Activated T-cell treated with anti-CD3 and anti-CD28 coated beads, Interleukin-2, amount 50 U/mL, for 24 hours (primary cell): ENCODE measurements at regions not wholly inside any gene's neighbourhood (a gene's known extent, or its start where the extent isn't known, plus 50 kb on each side); places are given as distances from the start of the nearest gene placed in this dataset.
A peak's percentile ranks its signal among the peaks of the same experiment; 100 is the strongest.
"Not testable (repeated sequence)": the region's sequence is repeated elsewhere in the genome, so short reads cannot be mapped to it uniquely, and the experiment has no call there.

Source experiments
- DNase-seq: peaks from one replicate; pipeline ENCODE4 v3.0.0-alpha.2; 2020
- H3K27ac Mint-ChIP-seq: 2 replicates; pipeline ENCODE4 v1.8.0; 2020; ENCODE audit warnings: mild to moderate bottlenecking, mixed read lengths
- H3K27me3 Mint-ChIP-seq: 2 replicates; pipeline ENCODE4 v1.8.0; 2020; ENCODE audit warnings: mixed read lengths
- H3K36me3 Mint-ChIP-seq: 2 replicates; pipeline ENCODE4 v1.8.0; 2020; ENCODE audit warnings: low read depth, mixed read lengths
- H3K4me1 Mint-ChIP-seq: 2 replicates; pipeline ENCODE4 v1.8.0; 2020; ENCODE audit warnings: low read depth, mixed read lengths
- H3K4me3 Mint-ChIP-seq: 2 replicates; pipeline ENCODE4 v1.8.0; 2020; ENCODE audit warnings: mild to moderate bottlenecking, moderate library complexity, mixed read lengths
- H3K9me3 Mint-ChIP-seq: 2 replicates; pipeline ENCODE4 v1.8.0; 2020; ENCODE audit warnings: mixed read lengths

DNA sequence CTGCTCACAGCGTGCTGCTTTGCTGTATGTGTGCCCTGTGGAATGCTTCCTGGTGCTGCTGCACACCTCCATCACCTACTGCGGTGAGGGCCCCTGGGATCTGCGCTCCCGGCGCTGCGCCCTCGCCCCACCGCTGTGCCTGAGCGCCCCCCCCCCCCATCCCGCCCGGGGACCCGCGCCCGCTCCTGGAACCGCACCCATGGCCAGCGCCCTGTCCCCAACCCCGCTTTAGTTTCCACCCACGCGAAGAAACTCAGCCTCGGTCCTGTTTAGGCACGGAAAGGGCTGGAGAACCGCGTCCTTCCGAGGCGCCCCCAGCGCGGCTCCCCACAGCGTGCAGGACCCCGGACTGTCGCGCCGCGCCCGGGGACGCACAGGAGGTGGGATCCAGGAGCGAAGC lies 265.5 kb downstream of the POTEB3 start:
- DNase-seq, H3K27ac Mint-ChIP-seq, H3K27me3 Mint-ChIP-seq, H3K9me3 Mint-ChIP-seq, H3K36me3 Mint-ChIP-seq, H3K4me1 Mint-ChIP-seq, H3K4me3 Mint-ChIP-seq: not testable (repeated sequence)

DNA sequence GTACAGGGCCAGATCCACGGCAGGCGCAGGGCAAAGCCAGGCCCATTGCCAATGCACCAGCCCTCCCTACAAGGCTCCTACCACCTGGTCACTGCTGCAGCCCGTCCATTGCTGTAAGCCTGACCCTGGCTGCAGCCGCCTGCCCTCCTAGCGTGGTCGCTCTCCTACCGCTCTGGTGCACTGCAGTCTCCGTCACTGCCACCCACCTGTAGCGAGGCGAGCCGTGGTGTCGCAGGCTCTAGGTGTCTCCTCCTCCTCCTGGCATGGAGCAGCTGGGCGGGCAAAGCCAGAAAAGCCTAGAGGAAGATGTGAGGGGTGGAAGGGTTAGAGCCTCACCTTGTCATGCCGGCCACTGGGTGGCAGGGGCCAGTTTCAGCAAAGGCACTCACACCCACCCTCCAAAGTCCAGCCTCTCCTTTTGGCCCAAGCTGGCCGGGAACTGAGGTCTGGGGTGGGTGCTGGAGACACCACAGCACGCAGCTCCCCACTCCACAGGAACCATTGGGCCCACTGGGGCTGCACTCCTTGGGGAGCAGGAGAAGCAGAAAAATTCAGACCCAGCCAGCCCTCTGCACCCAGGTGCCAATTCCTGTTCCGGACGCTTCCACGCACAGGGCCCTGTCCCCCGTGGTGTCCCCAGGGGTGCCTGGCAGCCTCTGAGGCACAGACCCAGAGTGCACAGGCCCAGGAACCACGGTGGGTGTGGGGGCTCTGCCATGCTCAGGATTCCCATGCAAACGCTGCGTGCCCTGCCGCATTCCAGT lies 285.3 kb upstream of the POTEB2 start:
- H3K4me3 Mint-ChIP-seq, H3K27ac Mint-ChIP-seq, H3K4me1 Mint-ChIP-seq, H3K9me3 Mint-ChIP-seq, H3K36me3 Mint-ChIP-seq, H3K27me3 Mint-ChIP-seq, DNase-seq: not testable (repeated sequence)

DNA sequence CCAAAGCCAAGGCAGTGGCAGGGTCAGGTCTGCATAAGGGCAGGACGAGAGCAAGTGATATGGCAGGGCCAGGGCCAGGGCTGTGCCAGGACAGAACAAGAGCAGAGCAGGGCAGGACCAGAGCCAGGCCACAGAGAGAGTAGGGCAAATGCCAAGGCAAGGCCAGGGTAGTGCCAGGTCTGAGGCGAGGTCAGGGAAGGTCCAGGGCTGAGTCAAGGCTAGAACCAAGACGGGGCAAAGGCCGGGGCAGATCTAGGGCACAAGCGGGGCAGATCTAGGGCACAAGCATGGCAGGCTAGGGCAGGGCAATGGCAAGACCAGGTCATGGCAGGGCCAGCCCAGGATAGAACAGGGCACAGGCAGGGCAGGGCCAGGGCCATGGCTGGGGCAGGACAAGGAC lies 282.0 kb upstream of the POTEB2 start:
- H3K36me3 Mint-ChIP-seq, H3K27ac Mint-ChIP-seq, H3K27me3 Mint-ChIP-seq, H3K9me3 Mint-ChIP-seq, H3K4me1 Mint-ChIP-seq, H3K4me3 Mint-ChIP-seq, DNase-seq: not testable (repeated sequence)

DNA sequence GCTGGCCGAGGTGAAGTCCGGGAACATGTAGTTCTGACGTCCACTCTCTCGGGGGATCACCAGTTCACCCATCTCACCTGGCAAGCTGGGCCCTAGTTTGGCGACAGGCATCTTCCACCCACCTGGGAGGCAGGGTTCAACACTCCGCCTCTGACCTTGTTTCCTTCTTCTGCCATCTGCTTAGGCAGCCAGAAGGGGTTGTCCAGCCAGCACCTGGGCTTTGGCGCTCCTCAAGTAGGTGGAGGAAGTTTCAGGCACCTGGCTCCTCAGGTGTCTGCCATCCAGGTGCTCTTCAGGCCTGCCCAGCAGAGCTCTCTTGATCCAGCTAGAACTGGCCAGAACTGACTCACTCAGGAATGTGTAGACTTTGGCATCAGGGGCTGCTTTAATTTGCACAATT lies 267.8 kb upstream of the POTEB2 start:
- not testable (repeated sequence) for DNase-seq, H3K4me3 Mint-ChIP-seq, H3K4me1 Mint-ChIP-seq, H3K36me3 Mint-ChIP-seq, H3K27me3 Mint-ChIP-seq, H3K9me3 Mint-ChIP-seq, H3K27ac Mint-ChIP-seq

DNA sequence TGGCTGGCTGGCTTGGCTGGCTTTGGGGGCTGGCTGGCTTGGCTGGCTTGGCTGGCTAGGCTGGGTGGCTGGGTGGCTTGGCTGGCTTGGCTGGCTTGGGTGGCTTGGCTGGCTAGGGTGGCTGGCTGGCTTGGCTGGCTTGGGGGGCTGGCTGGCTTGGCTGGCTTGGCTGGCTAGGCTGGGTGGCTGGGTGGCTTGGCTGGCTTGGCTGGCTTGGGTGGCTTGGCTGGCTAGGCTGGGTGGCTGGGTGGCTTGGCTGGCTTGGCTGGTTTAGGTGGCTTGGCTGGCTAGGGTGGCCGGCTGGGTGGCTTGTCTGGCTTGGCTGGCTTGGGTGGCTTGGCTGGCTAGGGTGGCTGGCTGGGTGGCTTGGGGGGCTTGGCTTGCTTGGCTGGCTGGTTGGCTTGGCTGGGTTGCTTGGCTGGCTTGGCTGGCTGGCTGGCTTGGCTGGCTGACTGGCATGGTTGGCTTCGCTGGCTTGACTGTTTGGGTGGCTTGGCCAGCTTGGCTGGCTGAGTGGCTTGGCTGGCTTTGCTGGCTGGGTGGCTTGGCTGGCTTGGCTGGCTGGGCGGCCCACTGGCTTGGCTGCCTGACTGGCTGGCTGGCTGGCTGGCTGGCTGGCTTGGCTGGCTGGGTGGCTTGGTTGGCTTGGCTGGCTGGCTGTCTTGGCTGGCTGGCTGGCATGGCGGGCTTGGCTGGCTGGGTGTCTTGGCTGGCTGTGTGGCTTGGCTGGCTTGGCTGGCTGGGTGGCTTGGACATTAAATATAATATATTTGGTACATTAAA lies 246.3 kb upstream of the POTEB2 start:
- not testable (repeated sequence) for H3K4me1 Mint-ChIP-seq, H3K27ac Mint-ChIP-seq, H3K36me3 Mint-ChIP-seq, H3K27me3 Mint-ChIP-seq, H3K4me3 Mint-ChIP-seq, H3K9me3 Mint-ChIP-seq, DNase-seq

DNA sequence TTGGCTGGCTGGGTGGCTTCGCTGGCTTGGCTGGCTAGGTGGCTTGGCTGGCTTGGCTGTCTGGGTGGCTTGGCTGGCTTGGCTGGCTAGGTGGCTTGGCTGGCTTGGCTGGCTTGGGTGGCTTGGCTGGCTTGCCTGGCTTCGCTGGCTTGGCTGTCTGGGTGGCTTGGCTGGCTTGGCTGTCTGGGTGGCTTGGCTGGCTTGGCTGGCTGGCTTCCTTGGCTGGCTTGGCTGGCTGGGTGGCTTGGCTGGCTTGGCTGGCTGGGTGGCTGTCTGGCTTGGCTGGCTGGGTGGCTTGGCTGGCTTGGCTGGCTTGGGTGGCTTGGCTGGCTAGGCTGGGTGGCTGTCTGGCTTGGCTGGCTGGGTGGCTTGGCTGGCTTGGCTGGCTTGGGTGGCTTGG lies 245.7 kb upstream of the POTEB2 start:
- H3K4me1 Mint-ChIP-seq, H3K27me3 Mint-ChIP-seq, H3K4me3 Mint-ChIP-seq, H3K27ac Mint-ChIP-seq, H3K36me3 Mint-ChIP-seq, H3K9me3 Mint-ChIP-seq: not testable (repeated sequence)
- peak; percentile 40 for DNase-seq

DNA sequence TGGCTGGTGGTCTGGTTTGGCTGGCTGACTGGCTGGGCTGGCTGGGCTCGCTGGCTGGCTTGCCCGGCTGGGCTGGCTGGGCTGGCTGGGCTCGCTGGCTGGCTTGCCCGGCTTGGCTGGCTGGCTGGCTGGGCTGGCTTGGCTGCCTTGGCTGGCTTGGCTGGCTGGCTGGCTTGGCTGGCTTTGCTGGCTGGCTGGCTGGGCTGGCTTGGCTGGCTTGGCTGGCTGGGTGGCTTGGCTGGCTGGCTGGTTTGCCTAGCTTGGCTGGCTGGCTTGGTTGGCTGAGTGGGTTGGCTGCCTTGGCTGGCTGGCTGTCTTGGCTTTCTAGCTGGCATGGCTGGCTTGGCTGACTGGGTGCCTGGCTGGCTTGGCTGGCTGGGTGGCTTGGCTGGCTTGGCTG lies 245.1 kb upstream of the POTEB2 start:
- H3K4me3 Mint-ChIP-seq, DNase-seq, H3K4me1 Mint-ChIP-seq, H3K27ac Mint-ChIP-seq, H3K27me3 Mint-ChIP-seq, H3K36me3 Mint-ChIP-seq, H3K9me3 Mint-ChIP-seq: not testable (repeated sequence)

DNA sequence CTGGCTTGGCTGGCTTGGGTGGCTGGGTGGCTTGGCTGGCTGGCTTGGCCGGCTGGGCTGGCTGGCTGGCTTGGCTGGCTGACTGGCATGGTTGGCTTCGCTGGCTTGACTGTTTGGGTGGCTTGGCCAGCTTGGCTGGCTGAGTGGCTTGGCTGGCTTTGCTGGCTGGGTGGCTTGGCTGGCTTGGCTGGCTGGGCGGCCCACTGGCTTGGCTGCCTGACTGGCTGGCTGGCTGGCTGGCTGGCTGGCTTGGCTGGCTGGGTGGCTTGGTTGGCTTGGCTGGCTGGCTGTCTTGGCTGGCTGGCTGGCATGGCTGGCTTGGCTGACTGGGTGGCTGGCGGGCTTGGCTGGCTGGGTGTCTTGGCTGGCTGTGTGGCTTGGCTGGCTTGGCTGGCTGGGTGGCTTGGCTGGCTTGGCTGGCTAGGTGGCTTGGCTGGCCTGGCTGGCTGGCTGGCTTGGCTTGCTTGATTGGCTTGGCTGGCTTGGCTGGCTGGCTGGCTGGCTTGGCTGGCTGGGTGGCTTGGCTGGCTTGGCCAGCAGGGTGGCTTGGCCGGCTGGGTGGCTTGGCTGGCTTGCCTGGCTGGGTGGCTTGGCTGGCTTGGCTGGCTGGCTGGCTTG lies 244.2 kb upstream of the POTEB2 start:
- H3K9me3 Mint-ChIP-seq, H3K4me3 Mint-ChIP-seq, H3K27me3 Mint-ChIP-seq, H3K27ac Mint-ChIP-seq, H3K36me3 Mint-ChIP-seq, H3K4me1 Mint-ChIP-seq: not testable (repeated sequence)
- DNase-seq: peak; percentile 48

DNA sequence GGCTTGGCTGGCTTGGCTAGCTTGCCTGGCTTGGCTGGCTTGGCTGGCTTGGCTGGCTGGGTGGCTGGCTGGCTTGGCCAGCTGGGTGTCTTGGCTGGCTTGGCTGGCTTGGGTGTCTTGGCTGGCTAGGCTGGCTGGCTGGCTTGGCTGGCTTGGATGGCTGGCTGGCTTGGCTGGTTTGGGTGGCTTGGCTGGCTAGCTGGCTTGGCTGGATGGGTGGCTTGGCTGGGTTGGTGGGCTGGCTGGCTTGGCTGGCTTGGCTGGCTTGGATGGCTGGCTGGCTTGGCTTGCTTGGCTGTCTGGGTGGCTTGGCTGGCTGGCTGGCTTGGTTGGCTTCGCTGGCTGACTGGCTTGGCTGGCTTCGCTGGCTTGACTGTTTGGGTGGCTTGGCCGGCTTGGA lies 242.3 kb upstream of the POTEB2 start:
- not testable (repeated sequence) for DNase-seq, H3K27ac Mint-ChIP-seq, H3K4me3 Mint-ChIP-seq, H3K36me3 Mint-ChIP-seq, H3K27me3 Mint-ChIP-seq, H3K9me3 Mint-ChIP-seq, H3K4me1 Mint-ChIP-seq

DNA sequence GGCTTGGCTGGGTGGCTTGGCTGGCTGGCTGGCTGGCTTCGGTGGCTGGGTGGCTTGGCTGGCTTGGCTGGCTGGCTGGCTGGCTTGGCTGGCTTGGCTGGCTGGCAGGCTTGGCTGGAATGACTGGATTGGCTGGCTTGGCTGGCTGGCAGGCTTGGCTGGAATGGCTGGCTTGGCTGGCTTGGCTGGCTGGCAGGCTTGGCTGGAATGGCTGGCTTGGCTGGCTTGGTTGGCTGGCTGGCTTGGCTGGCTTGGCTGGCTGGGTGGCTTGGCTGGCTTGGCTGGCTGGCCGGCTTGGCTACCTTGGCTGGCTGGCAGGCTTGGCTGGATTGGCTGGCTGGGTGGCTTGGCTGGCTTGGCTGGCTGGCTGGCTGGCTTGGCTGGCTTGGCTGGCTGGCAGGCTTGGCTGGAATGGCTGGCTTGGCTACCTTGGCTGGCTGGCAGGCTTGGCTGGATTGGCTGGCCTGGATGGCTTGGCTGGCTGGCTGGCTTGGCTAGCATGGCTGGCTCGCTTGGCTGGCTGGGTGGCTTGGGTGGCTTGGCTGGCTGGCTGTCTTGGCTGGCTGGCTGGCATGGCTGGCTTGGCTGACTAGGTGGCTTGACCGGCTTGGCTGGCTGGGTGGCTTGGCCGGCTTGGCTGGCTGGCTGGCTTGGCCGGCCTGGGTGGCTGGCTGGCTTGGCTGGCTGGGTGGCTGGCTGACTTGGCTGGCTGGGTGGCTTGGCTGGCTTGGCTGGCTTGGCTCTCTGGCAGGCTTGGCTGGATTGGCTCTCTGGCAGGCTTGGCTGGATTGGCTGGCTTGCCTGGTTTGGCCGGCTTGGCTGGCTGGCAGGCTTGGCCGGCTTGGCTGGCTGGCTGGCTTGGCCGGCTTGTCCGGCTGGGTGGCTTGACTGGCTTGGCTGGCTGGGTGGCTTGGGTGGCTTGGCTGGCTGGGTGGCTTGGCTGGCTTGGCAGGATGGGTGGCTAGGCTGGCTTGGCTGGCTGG lies 241.6 kb upstream of the POTEB2 start:
- H3K27me3 Mint-ChIP-seq, H3K4me1 Mint-ChIP-seq, H3K27ac Mint-ChIP-seq, H3K36me3 Mint-ChIP-seq, H3K9me3 Mint-ChIP-seq, DNase-seq, H3K4me3 Mint-ChIP-seq: not testable (repeated sequence)

DNA sequence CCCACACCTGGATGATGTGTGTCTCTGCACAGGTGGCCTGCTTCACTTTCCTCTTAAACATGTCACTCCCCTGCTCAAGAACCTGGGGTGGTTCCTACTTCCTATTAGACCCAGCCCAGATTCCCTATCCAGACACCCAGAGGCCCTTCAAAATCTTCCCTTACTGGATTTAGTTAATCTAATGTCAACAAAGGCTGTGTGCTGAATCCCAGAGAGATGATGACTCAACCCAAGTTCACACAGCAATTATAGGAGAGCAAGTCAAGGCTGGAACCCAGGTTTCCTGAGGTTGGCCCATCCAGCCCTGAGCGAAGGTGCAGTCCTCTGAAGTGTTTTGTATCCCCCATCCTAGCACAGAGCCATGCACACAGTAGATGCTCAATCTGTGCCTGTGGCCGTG lies 230.5 kb upstream of the POTEB2 start:
- H3K27me3 Mint-ChIP-seq, H3K36me3 Mint-ChIP-seq, H3K27ac Mint-ChIP-seq, H3K4me1 Mint-ChIP-seq, H3K4me3 Mint-ChIP-seq, DNase-seq, H3K9me3 Mint-ChIP-seq: not testable (repeated sequence)

DNA sequence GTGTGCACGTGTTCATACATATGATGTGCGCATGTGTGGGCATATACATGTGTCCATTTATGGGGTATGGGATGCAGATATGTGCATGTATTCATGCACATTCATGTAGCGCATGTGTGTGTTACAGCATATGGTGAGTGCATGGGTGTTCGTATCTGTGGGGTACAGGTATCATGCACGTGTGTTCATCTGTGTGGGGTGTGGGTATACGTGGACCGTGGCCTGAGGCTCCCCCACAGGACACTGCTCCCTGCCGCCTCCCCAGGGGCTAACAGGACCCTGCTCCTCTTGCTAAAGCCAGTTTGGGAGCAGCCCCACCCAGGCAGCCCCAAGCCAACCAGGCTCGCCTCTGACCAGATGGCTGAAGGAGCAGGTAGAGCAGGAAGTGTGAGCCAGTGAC lies 213.4 kb upstream of the POTEB2 start:
- not testable (repeated sequence) for H3K9me3 Mint-ChIP-seq

DNA sequence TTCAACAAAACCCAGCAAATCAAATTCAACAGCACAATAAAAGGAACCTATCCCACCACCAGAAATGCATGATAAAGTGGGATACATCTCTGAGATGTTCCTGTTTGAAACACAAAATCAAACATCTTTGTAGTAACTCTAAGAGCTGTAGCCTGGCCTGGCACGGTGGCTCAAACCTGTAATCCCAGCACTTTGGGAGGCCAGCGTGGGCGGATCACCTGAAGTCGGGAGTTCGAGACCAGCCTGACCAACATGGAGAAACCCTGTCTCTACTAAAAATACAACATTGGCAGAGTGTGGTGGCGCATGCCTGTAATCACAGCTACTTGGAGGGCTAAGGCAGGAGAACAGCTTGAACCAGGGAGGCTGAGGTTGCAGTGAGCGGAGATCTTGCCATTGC lies 202.8 kb upstream of the POTEB2 start:
- not testable (repeated sequence) for H3K36me3 Mint-ChIP-seq, H3K4me1 Mint-ChIP-seq, H3K4me3 Mint-ChIP-seq, H3K9me3 Mint-ChIP-seq, H3K27me3 Mint-ChIP-seq, H3K27ac Mint-ChIP-seq, DNase-seq

More for the DNA sequence above, 213.4 kb upstream of the POTEB2 start:
- H3K4me1 Mint-ChIP-seq, H3K4me3 Mint-ChIP-seq, H3K36me3 Mint-ChIP-seq, H3K27me3 Mint-ChIP-seq, H3K27ac Mint-ChIP-seq, DNase-seq: not testable (repeated sequence)

DNA sequence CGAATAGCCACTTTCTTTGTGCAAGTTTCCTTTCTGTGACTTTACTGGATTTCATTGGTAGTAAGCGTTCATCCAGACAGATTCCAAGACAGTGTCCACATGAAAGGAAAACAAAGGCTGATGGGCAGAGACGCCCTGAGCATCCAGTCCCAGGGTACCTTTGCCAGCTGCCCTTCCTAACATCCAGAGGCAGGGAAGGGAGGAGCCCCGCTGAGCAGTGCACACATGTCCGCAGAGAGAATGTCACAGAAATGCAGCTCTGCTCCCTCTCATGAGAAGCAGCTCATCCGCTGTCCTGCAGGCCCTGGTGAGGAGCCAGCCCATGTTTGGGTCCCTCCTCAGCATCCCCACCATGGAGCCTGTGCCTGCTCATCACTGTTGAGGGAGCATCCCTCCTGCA lies 197.4 kb upstream of the POTEB2 start:
- H3K27ac Mint-ChIP-seq, H3K27me3 Mint-ChIP-seq, H3K9me3 Mint-ChIP-seq, H3K4me1 Mint-ChIP-seq, DNase-seq, H3K4me3 Mint-ChIP-seq, H3K36me3 Mint-ChIP-seq: not testable (repeated sequence)
